HG02885 (cell line): ENCODE measurements at regions not wholly inside any gene's neighbourhood (a gene's known extent, or its start where the extent isn't known, plus 50 kb on each side); places are given as distances from the start of the nearest gene placed in this dataset.

Experiments used
- ATAC-seq: cut with Tn5 transposase; IDR thresholded peaks from one replicate; pipeline ENCODE4 v1.9.1; 2021; ENCODE audit warnings: mild to moderate bottlenecking; ENCODE audit not compliant: unreplicated experiment, poor library complexity

DNA sequence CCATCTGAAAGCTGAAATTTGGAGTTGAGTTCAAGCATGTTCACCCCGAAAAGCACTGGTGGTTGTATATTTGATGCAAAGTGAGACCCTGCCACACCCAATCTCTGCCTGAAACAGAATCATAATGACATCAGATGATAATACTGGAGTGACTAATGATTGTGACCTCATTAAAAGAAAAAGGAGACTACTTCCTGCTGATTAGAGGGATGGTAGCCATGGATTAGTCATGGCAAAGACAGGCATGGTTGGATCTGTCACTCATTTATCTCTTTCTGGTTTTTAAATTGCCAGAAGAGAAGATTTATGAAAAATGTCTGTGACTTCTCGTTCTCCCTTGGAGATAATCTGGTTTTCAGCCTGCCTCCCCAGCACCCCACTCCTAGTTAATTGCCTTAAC is 101.2 kb downstream of the BAMBI start:
- ATAC-seq: no peak

GRCh38 chr10:28781296-28781695 is 104.0 kb downstream of the BAMBI start:
- no peak for ATAC-seq

DNA sequence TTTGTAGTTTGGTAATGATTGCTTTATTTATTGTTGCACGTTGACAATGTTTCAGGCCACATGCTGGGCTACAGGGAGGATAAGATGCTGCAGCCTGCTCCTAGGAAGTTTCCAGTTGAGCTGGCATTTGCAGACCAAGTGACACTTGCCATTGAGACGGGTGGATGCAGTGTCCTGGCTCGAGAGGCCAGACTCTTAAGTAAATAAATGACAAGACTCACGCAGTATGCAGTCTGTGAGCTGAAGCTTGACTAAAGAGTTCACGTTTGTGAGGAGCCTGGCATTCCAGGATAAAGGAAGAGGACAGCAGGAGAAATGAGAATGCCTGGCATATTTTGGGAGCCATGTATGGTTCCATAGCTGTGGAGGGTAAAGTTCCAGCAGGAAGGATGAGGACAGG is 105.8 kb downstream of the BAMBI start:
- no peak for ATAC-seq

DNA sequence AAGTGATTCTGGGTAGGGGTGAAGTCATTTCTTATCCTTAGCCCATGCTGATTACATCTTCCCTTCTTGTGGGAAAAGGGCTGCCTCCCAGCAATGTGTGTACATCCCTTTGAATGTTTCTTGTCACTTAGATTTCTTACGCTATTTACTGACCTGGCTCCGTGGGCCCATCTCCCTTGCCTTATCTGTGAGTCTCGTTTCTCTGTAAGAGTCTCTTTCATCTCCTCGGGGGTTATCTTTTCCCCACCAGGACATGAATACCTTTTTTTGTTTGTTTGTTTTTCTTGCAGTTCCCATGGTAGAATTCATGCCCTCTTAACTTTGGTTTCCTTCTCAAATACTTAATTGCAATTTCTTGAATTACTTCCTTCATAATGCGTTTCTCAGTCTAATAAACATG is 107.7 kb downstream of the BAMBI start:
- no peak for ATAC-seq

DNA sequence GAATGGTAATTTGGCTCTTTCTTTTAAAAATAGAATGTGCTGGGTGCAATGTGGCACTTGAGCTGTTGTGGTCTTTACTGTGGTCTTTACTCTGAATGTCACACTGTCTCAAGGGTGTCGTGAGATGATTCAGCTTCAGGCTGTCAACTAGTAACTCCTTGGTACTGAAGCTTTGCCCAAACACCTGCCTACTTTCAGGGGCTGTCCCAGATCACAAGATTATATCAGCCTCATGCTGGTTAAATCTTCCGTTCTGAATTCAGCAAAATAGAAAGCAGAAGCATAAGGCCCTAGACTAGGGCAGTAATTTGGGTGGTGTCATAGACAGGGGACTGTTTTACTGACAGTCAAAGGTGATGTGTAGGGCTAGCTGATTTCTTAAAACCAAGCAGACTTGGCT is 110.9 kb downstream of the BAMBI start:
- ATAC-seq: no peak

DNA sequence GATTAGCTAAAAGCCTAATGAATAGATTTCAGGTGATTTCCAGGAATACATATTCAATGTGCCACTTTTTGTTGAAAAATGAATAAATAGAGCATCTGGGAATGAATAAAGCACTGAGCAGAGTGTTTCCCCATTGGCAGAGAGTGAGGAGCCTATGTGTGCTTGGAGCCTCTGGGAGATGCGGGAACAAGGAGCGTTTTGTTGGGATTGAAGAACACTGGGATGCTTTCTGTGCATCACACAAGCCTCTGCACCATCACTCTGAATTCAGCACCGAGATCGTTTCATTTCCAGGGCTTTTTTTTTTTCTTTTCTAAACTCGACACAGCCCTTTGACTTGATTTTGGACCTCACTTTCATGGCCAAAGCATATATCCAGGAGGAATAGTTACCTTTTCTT is 111.4 kb downstream of the BAMBI start:
- ATAC-seq: no peak

- ATAC-seq: no peak
Measured at GRCh38 chr10:28790146-28790545, 112.8 kb downstream of the BAMBI start.

GRCh38 chr10:28793482-28793881 is 116.2 kb downstream of the BAMBI start:
- ATAC-seq: no peak

DNA sequence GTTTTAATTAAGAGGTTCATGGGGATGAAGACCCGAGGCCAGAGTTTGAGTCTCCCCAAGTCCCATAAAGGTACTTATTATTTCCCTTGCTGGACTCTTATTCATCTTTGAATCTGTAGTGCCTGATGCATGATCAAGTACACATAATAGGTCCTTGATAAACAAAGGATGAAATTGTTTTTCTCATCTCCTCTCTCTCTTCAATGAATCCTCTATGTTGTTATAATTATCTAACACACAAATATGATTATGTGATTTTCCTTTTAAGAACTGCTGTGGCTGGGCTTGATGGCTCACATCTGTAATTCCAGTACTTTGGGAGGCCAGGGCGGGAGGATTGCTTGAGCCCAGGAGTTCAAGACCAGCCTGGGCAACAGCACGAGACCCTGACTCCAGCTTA is 117.7 kb downstream of the BAMBI start:
- no peak for ATAC-seq

GRCh38 chr10:28796606-28797512 is 119.5 kb downstream of the BAMBI start:
- ATAC-seq: no peak

DNA sequence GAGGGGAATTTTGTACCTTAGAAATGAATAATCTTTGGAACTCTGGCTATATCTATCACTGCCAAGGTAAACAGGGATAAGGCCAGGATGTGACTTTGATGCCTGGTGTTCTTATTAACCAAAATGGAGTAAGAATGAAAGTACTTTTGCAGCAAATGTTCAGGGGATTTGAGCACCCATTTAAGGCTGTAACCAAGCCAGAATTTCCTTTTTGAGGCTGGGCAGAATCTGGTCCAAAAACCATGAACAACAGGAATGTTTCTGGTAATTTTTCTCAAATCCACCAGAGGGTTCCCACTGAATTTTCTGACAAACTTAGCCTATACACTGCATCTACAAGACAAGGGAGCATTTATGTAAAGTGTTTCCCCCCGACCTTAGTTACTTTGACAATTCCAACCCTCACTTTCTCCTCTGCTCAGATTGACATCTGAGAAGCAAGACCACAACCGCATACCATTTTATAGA is 120.6 kb downstream of the BAMBI start:
- no peak for ATAC-seq

GRCh38 chr10:28798428-28798955 is 121.2 kb downstream of the BAMBI start:
- ATAC-seq: no peak

GRCh38 chr10:28798964-28799363 is 121.6 kb downstream of the BAMBI start:
- ATAC-seq: no peak

DNA sequence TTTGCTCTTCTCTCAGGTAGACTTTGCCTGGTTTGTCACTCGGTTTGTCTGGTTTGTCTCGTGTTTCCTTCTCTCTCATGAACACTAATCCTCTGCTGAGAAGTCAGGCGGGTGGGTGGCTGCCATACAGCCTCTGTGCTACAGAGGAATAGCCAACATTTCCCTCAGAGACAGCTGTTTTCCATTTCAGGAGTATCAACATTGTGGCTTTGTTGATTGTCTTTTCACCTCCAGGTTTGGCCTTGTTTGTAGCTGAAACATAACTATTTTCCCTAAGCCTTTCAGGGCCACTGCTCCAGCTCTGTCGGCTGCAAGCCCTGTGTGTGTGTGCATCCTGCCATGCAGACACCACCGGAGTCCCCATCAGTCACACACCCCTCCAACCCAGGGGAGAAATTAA is 122.8 kb downstream of the BAMBI start:
- ATAC-seq: no peak

DNA sequence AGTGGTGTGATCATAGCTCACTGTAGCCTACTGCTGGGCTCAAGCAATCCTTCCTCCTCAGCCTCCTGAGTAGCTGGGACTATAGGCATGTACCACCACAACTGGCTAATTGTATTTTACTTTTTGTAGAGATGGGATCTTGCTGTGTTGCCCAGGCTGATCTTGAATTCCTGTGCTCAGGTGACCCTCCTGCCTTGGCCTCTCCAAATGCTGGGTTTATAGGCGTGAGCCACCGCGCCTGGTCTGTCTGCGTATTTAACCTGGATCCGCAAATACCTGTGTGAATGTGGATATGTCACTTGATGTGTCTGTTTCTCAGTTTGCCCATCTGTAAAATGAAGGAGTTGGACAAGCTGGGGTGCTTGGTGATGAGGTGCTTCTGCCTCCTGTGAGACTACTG is 123.9 kb downstream of the BAMBI start:
- no peak for ATAC-seq

DNA sequence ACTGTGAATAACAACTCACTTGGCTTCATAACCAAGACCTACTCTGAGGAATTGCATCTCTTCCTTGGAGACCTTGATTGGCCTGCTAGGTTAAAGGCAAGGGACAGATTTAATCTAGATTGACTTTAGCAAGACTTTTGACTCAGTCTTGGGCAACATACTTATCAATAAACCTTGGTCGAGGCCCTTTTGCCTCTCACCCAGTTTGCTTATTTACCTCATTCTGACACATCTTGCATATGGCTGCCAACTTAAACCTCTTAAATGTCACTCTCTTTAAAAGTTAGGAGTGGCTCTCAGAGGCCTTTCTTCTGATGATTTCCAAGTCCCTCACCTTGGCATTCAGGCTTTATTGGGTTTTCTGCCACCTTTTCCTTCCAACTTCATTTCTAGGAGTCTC is 124.5 kb downstream of the BAMBI start:
- no peak for ATAC-seq

GRCh38 chr10:28805390-28805789 is 128.1 kb downstream of the BAMBI start:
- ATAC-seq: no peak

- ATAC-seq: no peak
Measured at GRCh38 chr10:28806488-28806941, 129.2 kb downstream of the BAMBI start.

- ATAC-seq: no peak
Measured at GRCh38 chr10:28806951-28807759, 129.8 kb downstream of the BAMBI start.

DNA sequence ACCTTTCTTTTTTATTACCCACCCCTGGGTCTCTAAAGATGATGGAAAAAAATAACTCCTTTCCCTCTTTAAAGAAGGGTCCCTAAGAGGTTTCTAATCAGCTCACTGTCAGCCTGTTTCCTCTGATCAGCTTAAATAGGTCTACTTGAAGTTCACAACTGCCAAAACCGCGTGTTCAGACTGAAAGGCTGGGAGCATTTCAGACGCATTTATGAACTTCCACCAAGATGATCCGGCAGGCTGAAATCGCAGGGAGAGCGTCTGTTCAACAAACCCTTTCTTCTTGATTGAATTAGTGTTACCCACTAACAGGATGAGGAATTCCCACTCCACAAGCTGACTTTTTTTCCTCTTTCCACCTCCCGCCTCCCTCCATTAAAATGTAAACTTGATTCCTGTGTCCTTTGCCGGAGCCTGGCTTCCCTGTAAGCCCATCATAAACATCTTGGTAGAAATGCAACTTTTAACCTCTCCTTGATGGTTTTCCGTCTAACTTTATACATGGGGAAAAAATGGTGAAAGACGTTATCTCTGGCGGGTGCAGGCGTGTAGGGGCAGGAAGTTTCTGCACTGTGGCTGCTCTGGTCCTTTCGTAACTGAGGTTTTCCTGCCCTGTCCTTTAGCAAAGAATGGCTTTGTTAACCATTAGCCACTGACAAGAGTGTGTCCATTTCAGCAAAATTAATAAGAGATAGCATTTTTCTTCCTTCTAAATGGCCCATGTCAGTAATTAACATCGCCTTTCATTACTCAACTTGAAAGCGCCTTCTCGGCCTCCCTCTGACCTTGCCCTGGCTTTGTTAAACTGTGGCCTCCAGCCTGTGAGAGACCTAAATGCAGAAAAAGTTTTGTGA is 130.7 kb downstream of the BAMBI start:
- no peak for ATAC-seq
